Sigmoid colon (tissue), 6 donors: ENCODE measurements at regions not wholly inside any gene's neighbourhood (a gene's known extent, or its start where the extent isn't known, plus 50 kb on each side); places are given as distances from the start of the nearest gene placed in this dataset.

ENCODE experiments used
- DNase-seq: peaks from one replicate; pipeline ENCODE4 v3.0.0-alpha.2; 2019
- H3K27ac ChIP-seq, 4 donors: fragments of 200-600 bp; sonication (generic); one replicate each; pipeline ENCODE4 v1.5.1; 2016 to 2019; ENCODE audit warnings: mild to moderate bottlenecking in 1 of 4
- H3K27me3 ChIP-seq, 3 donors: fragments of 200-600 bp; sonication (generic); one replicate each; pipeline ENCODE4 v1.5.1; 2019; ENCODE audit warnings: mild to moderate bottlenecking in 1 of 3
- H3K36me3 ChIP-seq, 4 donors: fragments of 200-600 bp; sonication (generic); one replicate each; pipeline ENCODE4 v1.5.1; 2016 to 2019
- H3K4me1 ChIP-seq, 4 donors: fragments of 200-600 bp; sonication (generic); one replicate each; pipeline ENCODE4 v1.5.1; 2017 to 2019
- H3K4me3 ChIP-seq, 4 donors: fragments of 200-600 bp; sonication (generic); one replicate each; pipeline ENCODE4 v1.5.1; 2017 to 2019; ENCODE audit warnings: mild to moderate bottlenecking in 2 of 4, moderate library complexity in 1 of 4
- H3K9me3 ChIP-seq, 4 donors: fragments of 200-600 bp in 3 of 4; sonication (generic) in 3 of 4; one replicate each; pipeline versions ENCODE4 v1.5.1 to v1.6.1; 2013 to 2019
- CTCF ChIP-seq, 4 experiments: fragments of 450-650 bp in 3 of 4; fragments of 200-600 bp in 1 of 4; IDR thresholded peaks; one replicate each; pipeline ENCODE4 v1.5.1; 2016 to 2019; ENCODE audit warnings: antibody characterized with exemption in 4 of 4, mild to moderate bottlenecking in 3 of 4, moderate library complexity in 2 of 4
- EP300 ChIP-seq, 4 donors: sonication (generic); formaldehyde crosslinking; IDR thresholded peaks; one replicate each; pipeline ENCODE4 v1.6.1; 2017; ENCODE audit warnings: antibody characterized with exemption in 4 of 4
- POLR2A ChIP-seq, 2 donors: fragments of 450-650 bp; IDR thresholded peaks; one replicate each; pipeline ENCODE4 v1.6.1; 2016; ENCODE audit warnings: antibody characterized with exemption in 2 of 2, mild to moderate bottlenecking in 2 of 2, moderate library complexity in 2 of 2
- POLR2AphosphoS5 ChIP-seq, 4 donors: sonication (generic); formaldehyde crosslinking; IDR thresholded peaks; one replicate each; pipeline ENCODE4 v1.6.1; 2017; ENCODE audit warnings: antibody characterized with exemption in 4 of 4
- WGBS, 2 donors: extraction: QIAGEN DNeasy Blood & Tissue Kit; methylation state at CpG; one replicate each; pipeline ENCODE4 v1.1.7; 2013; 5-methylcytosine and 5-hydroxymethylcytosine counted together
- intact Hi-C: fragments of 100-400 bp; cut with DNase I; formaldehyde crosslinking; loops from one replicate; pipeline ENCODE4 v1.15.1; 2023
- donor health status: healthy with polysubstance abuse.
- donor health status: healthy.

GRCh38 chr5:63374085-63374484, 588.2 kb downstream of the HTR1A start:
- DNase-seq, result no peak
- Histone ChIP-seq H3K9me3 (no peaks in the 10 kb centered on the region), H3K36me3 (no peaks in the 10 kb centered on the region), H3K4me3 (no peak overlapping the region), H3K4me1 (no peaks in the 10 kb centered on the region), H3K27me3 (no peaks in the 10 kb centered on the region), H3K27ac (no peak overlapping the region)
- TF ChIP-seq POLR2AphosphoS5 (IDR thresholded peaks at IDR 0.05), result no peak
- no peak for TF ChIP-seq POLR2A (IDR thresholded peaks at IDR 0.05)
- TF ChIP-seq EP300 (IDR thresholded peaks at IDR 0.05), result no peak
- TF ChIP-seq CTCF (IDR thresholded peaks at IDR 0.05), result no peak
- intact Hi-C loops, result no loop called here

GRCh38 chr5:63351164-63351563, 611.1 kb downstream of the HTR1A start:
- H3K4me1 ChIP-seq, result no peaks in the 10 kb centered on the region
- H3K27ac ChIP-seq, result no peak overlapping the region
- no peak overlapping the region for H3K4me3 ChIP-seq
- 37 to 69% methylated on average over 1 of the region's 1 CpG for WGBS, 2 donors
- DNase-seq, result no peak
- H3K27me3 ChIP-seq, result no peaks in the 10 kb centered on the region
- H3K36me3 ChIP-seq, result no peaks in the 10 kb centered on the region
- no peaks in the 10 kb centered on the region for H3K9me3 ChIP-seq
- TF ChIP-seq POLR2AphosphoS5 (IDR thresholded peaks at IDR 0.05), result no peak
- no peak for TF ChIP-seq POLR2A (IDR thresholded peaks at IDR 0.05)
- no peak for TF ChIP-seq EP300 (IDR thresholded peaks at IDR 0.05)
- no peak for TF ChIP-seq CTCF (IDR thresholded peaks at IDR 0.05)
- intact Hi-C loops, result no loop called here

- no peak for TF ChIP-seq CTCF (IDR thresholded peaks at IDR 0.05)
- TF ChIP-seq POLR2AphosphoS5 (IDR thresholded peaks at IDR 0.05), result no peak
- no peak for TF ChIP-seq EP300 (IDR thresholded peaks at IDR 0.05)
- no peak for TF ChIP-seq POLR2A (IDR thresholded peaks at IDR 0.05)
- intact Hi-C loops, result no loop called here
These were observed 615.8 kb downstream of the HTR1A start for GRCh38 chr5:63346451-63346850.

GRCh38 chr5:63341442-63341841, 620.8 kb downstream of the HTR1A start:
- Histone ChIP-seq H3K9me3 (peaks cover 0 to 5% (median 1%) of the 10 kb centered on the region in 4 donors), H3K4me1 (no peaks in the 10 kb centered on the region), H3K27ac (no peak overlapping the region), H3K36me3 (no peaks in the 10 kb centered on the region), H3K4me3 (no peak overlapping the region), H3K27me3 (no peaks in the 10 kb centered on the region)
- no peak for TF ChIP-seq EP300 (IDR thresholded peaks at IDR 0.05)
- TF ChIP-seq POLR2AphosphoS5 (IDR thresholded peaks at IDR 0.05), result no peak
- TF ChIP-seq POLR2A (IDR thresholded peaks at IDR 0.05), result no peak
- no peak for TF ChIP-seq CTCF (IDR thresholded peaks at IDR 0.05)
- 84 to 92% methylated on average over 2 of the region's 2 CpGs for WGBS, 2 donors
- DNase-seq, result no peak
- intact Hi-C loops, result no loop called here

More at GRCh38 chr5:63346451-63346850, 615.8 kb downstream of the HTR1A start:
- no peaks in the 10 kb centered on the region for H3K27me3 ChIP-seq
- H3K9me3 ChIP-seq, result peaks cover 0 to 3% (median 0%) of the 10 kb centered on the region in 4 donors
- H3K27ac ChIP-seq, result no peak overlapping the region
- no peak for DNase-seq
- H3K36me3 ChIP-seq, result no peaks in the 10 kb centered on the region
- no peak overlapping the region for H3K4me3 ChIP-seq
- H3K4me1 ChIP-seq, result no peaks in the 10 kb centered on the region

- TF ChIP-seq EP300 (IDR thresholded peaks at IDR 0.05) (no peak), POLR2A (IDR thresholded peaks at IDR 0.05) (no peak), POLR2AphosphoS5 (IDR thresholded peaks at IDR 0.05) (no peak), CTCF (IDR thresholded peaks at IDR 0.05) (no peak)
- intact Hi-C loops, result no loop called here
These were observed 638.3 kb downstream of the HTR1A start for GRCh38 chr5:63323926-63324325.

More at GRCh38 chr5:63323926-63324325, 638.3 kb downstream of the HTR1A start:
- no peaks in the 10 kb centered on the region for H3K4me1 ChIP-seq
- no peaks in the 10 kb centered on the region for H3K9me3 ChIP-seq
- H3K27ac ChIP-seq, result no peak overlapping the region
- H3K36me3 ChIP-seq, result no peaks in the 10 kb centered on the region
- no peak overlapping the region for H3K4me3 ChIP-seq
- no peaks in the 10 kb centered on the region for H3K27me3 ChIP-seq
- DNase-seq, result no peak
- 44 to 55% methylated on average over 1 of the region's 1 CpG for WGBS, 2 donors
